NCI-H748 (cell line): ENCODE measurements at regions not wholly inside any gene's neighbourhood (a gene's known extent, or its start where the extent isn't known, plus 50 kb on each side); places are given as distances from the start of the nearest gene placed in this dataset.

Source experiments
- DNase-seq: peaks from one replicate; lab custom pipeline; 2025; ENCODE audit not compliant: unreplicated experiment; lab: John Stamatoyannopoulos, UW

DNA sequence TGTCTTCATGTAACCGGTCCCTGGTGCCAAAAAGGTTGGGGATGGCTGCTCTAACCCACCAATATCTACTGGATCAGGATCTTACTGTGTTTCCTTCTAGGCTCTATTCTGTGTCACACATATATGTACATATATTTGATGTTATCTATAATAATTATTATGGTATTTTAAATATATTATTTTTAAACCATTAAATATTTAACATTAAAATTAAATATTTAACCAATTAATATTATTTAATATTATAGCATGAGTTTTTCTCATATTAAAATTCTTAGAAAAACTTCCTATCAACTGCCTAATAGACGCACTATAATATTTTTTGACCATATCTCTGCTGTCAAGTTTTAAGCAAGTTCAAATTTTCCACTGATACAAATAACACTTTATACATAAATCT, 196.9 kb upstream of the PLET1 start:
- no peak for DNase-seq

DNA sequence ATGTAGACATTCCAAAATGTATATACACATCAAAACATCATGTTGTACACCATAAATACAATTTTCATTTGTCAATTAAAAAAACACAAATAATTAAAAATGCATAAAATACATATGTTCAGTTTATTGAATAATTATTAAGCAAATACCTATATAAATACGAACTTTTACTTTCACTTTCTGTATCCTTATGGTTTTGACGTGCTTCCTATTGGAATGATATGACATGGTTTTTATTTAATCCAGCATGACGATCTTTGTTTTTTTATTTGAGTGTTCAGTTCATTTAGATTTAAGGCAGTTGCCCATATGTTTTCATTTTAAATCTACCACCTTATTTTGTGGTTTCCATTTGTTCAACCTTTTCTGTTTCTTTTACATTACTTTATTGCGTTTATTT, 198.3 kb upstream of the PLET1 start:
- no peak for DNase-seq

DNA sequence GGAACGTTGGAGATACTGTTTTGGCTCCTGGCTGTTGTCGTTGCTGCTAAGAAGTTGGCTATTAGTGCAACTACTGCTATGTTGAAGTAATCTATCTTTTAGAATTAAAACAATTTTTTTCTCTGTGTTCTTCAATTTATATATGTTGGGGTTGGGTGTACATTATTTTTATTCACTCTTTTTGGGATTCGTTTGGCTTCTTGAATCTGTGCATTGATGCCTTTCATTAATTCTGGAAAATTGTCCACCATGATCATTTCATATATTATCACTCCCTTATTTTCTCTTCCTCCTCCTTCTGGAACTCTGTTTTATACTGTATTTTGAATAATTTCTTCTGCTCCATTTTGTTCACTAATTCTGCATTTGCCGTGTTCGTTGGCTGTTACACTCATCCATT, 199.5 kb upstream of the PLET1 start:
- no peak for DNase-seq

DNA sequence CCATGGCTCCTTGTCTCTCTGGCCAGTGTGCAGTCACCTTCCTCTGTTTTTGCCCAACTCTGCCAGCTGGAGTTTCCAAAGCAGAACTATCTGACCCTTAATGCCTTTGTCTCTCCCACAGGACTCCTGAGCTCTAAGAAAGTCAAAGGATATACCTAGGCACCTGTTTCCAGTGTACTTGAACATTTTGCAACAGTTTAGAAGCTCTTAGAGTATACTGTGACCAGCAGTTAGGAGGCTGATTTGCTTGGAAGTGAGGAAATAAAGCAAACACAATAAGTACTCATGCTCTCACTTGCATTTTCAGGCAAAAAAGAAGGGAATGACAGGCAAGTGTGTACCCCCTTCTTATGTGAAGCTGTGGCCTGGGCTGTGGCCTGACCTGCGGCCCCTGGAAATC, 204.3 kb upstream of the PLET1 start:
- DNase-seq = no peak

DNA sequence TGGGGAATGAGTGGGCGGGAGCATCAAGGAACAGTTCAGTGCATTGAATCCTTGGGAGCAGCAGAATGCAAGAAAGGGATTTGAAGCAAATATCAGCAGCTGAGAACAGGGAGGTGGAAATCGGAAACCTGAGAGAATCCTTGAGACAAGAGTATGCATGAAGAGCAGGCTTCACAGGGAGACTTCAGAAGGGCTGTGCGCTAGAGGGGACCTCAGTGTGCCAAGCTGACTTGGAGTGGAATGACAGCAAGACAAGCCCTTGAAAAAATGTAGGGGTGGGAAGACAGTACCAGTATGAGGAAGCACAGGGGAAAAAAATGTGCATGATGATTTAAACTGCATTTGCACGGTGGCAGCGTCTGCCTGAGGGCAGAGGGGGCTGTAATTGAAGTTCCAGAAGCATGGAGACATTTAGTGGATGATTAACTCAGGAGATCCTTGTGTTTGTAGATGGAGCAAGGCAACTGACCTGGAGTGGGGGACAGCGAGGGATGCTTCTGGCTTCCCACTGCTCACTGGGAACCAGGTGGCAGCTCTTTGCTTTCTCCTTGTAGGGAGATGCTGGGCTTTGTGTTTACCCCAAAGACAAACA, 204.9 kb upstream of the PLET1 start:
- DNase-seq = no peak

DNA sequence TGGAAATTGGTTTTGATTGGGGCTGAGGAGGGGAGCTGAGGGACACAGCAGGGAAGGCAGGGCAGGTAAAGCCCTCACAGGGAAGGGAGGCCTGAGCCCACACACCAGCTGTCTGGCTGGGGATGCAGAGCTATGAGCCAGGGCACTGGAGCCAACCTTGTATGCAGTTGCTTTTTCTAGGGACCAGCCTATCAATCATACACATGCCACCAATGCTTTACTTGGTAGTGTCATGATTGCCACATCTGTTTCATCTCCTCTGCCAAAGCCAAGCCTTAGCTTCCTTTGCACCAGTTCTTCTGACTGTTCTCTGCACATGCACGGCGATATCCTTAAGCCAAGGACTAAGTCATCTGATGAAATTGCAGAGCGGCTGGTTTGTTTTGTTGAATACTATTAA, 207.1 kb upstream of the PLET1 start:
- no peak for DNase-seq

DNA sequence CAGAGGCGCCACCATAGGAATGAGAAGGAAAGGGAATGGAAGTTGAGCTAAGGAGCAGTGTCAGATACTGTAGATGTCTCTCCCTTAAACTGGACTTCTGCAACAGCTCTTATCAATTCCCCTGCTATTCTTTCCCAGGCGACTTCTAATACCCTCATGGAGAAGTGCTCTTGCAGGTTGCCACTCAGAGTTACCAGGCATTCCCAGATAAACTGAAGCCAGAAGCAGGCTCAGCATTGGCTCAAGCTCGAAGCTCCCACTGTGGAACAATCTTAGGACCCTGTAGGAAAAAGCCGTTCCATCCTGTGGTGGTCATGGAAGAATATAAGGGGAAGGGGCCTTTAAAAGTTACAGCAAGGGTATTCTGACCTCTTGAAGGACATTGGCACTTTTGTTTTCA, 208.7 kb upstream of the PLET1 start:
- DNase-seq = no peak

DNA sequence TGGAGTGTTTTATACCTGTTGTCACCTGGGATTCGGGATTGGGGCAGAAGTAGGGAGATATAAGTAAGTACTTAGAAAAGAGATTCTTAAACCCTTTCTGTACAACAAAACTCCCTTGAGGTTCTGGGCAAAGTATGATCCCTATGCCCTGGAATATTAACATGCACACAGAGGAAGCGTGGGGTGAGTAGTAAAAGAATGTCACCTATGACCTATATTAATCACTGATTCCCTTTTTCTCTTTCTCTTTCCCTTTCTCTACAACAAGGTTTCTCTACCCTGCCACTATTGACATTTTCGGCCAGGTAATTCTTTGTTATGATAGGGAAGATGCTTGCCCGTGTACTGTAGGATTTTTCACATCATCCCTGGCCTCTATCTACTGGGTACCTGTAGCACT, 209.7 kb upstream of the PLET1 start:
- no peak for DNase-seq

DNA sequence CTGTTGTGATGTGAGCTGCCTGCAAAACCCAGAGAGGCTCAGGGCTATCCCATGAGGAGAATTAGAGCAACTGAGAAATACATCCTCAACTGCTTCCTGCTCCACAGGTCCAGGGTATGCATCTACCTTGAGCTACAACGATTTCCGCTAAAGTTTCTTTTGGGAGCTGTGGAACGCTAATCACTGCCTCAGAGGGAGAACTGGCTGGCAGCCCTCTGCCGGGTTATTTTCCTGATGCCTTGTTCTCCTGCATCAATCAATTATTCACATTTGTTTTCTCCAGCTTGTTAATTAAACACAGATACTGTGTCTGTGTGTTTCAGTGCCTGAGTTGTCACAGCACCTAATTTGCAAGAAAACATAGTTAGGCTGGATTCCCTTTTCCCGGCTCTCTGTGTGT, 211.1 kb upstream of the PLET1 start:
- DNase-seq = no peak

DNA sequence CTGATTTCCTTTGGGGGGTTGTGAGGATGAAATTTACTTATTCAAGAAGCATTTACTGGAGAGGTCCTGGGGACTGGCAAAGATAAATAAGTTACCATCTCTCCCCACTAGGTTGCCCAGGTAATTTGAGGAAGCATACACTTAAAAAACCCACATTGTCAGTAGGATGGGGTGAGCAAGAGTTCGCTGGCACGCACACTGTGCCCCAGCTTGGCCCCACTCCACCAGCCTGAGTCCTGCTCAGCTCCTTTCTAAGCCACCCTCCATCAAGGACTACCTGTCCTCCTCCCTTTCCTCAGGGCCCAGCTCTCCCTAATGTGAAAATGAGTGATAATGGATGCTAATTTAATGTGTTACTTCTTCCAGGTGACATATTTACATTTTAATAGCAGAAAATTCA, 216.5 kb upstream of the PLET1 start:
- no peak for DNase-seq

DNA sequence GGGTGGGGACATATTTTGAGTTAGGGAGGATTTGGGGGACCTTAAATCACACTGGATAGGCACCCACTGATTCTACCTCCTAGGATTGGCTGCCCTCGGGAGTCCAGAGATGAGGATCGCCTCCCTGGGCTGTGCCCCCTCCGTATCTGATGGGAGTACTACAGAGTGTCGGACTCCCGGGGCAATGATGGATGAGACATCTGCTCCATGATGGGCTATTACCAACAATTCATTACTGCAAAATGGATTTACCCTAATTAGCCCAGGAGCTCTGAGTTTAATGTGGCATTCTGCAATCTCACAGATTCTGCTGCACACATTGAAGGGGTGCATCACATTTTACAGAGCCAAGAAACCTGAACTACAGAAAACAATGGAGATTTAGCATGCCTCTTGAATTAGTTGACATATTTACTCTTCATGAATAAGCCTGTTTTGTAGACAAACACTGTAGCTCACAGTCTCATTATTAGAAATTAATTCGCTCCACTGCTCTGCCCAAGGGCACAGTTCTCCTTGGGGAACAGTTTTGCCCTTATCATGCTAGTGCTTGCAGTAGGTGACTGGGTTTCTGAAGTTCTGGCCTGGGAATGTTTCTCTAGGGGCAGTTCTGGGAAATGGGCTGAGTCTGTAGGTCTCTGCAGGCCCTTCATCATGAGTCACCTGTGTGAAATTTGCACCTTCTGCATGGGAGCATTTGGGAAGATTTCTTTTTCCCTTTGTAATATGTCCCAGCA, 217.1 kb upstream of the PLET1 start:
- DNase-seq = no peak

DNA sequence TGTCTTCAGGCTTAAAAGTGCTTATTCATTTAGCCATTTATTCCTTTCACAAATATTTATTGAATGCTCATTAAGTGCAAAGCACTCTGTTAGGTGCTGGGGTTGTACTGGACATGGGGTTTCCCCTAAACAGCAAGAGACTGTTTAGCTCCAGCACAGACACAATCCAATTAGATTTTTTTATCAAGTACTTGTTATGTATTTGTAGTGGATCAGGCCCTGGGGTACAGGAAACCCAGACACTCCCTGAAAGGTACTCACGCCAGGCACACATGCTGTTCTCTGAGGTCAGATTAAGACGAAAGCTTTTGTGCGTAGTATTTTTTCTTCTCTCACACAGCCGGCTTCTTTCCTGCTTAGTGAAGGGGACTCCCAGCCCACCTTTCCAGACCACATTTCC, 218.1 kb upstream of the PLET1 start:
- no peak for DNase-seq

DNA sequence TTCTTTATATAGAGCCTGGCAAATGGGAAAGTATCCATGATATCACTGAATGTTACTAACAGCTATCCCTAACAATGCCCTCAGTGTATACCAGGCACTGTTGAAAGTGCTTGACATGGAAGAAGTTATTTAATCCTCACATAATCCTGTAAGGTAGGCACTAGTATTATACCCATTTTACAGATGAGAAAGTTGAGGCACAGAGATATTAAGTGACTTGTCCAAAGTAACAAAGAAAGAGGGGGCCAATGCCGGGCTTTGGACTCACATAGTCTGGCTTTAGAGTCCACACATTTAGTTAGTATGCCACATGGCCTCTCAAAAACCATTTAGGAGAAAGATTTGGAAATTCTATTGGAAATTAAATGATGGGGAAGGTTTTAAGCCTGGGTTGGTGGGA, 220.8 kb upstream of the PLET1 start:
- no peak for DNase-seq

DNA sequence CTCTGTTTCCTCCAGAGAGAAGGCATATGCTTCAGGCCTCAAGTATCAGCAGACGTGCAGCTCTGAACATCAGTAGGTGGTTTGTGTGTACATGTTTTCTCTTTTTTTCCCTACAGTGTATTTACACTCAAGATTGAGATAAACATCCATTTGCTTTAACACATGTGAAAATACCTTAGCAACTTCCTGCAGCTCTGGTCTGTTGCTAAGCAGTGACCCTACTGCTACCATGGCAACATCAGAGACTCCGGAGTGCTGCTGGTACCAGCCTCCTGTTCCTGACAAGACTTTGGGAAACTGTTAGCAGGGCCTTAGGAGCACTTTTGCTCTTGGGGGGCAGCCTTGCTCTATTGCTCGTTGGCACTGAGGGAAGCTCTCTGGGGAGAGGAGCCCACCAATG, 221.2 kb upstream of the PLET1 start:
- peak; percentile 62 for DNase-seq

DNA sequence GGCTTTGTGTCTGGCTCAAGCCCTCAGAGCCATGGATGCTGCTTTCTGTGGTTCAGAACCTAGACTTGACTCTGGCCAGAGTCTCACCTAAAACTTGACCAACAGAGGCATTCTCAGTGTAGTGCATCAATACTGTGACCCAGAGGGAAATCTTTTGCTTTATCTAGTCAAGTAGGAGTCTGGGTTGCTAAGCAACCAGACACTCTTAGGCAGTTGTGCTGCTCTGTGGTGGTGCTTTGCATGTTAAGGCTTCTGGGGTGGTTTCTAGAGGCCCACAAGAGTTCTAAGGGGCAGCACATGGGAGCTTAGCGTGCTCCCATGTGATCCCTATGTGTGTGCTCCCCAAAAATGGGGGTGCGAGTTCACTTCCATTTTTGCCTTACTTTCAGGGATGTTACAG, 224.6 kb upstream of the PLET1 start:
- peak; percentile 34 for DNase-seq

DNA sequence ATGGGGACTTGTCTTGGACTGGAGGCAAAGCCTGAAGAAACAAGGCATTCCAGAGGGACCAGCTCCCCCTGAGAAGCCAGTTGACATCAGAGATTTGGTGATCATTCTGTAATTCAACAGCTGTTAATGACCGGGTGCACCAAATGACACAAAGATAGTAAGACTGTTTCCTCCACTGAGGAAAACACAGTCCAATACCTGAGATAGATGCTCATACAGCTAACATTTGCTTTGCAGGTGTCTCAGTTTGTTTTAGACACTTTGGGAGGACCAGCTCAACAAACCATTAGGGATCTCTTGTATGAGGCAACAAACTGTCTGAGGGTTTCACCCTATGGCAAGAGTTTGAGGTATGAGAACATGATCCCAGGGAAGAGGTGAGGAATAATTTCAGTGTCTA, 237.2 kb upstream of the PLET1 start:
- DNase-seq = no peak

DNA sequence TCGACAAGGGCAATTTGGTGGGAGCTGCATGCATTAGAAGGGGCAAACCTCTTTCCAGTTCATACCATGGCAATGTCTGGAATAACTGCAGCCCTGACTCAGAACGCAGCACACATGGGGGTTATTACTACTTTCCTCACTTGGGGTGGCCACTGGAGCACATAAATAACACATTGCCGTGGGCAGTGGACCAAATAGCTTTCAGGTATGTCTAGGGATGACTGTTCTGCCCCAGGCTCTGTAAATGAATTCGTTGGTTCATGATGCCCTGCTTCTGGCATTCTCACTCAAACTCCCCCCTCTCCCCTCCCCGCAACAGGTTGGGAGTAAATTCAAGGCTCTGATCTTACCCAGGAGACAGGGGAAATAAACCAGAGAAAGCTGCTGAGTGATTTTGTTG, 238.0 kb upstream of the PLET1 start:
- DNase-seq = no peak

DNA sequence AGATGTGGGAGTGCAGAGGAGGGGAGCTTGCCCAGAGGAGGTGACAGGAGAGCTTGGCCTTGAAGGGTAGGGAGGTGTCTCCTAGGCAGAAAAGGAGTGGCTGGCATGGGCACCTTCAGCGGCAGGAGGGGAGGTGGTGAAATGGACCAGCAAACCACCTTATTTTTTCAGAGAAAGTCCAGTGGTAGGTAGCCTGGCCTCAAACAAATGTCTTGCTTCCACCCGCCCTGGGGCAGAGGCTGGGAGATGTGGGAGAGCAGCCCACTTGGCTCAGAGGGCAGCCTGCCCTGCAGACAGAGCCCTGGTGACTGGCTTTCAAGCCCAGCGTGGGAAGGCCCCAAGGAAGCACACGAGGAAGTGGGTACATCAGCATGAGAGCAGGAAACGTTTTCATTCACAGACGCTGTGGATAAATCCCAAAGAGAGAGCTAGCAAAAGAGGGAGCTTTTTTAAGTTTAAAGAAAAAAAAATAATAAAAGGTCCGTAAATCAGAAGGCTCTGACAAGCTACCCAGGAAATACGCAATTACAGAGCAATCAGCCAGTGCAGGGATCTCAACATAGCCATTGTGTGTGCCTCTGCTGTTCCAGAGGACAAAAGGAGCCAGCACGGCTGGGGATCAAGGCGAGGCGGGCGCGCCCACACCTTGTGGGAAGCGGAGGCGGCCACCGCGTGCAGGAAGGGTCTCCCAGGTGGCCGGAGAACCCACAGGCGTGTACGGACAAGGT, 238.7 kb upstream of the PLET1 start:
- peak; percentile 83 for DNase-seq

DNA sequence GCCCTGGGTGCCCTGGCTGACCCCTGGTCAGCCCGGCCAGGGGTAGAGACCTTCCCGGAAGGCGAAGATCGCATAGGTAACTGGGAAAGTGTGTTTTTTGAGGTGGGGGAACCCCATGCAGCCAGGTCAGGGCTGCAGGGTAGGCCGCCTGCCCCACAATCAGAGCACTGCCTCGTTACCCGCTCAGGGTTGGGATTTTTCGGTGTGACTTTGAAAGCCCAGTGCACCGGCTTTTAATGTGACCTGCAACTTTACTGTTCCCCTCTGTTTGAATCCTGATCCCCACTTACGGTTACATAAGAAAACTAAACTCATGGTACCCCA, 239.2 kb upstream of the PLET1 start:
- no peak for DNase-seq

DNA sequence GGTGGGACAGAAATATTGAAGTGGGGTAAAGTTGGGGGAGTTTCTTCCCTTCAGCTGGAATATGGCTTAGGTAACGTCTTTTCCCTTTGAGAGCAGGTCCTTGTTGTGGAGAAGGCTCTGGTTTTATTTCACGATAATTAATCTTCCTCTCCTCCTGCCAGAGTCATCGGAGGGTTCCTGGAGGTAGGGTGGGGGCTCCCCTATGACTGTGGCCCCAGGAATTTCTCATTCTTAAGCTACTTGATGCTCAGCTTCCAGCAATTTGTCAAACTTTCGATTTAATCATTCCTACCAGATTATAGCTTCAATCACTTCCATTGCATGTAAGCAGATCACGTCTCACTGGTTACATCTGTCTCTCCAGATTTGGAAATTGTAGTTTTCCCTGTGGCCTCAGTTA, 242.8 kb upstream of the PLET1 start:
- no peak for DNase-seq

DNA sequence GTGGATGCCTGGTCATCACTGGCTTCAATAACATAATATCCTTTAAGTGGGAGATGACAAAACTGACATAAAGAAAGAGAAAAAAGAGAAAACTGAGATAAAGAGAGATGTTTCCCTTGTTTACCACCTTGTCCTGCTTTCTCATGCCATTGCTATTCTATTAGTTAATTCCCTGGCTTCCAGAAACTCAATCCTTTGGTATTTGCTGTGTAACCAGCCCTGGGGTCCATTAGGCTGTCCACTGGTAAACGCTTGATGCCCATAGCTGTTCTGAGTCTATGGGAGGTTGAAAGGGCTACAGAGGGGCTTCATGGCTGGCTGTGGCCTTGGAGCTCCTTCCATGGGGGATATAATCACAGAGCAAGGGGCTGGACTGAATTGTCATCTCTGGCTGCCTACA, 243.4 kb upstream of the PLET1 start:
- DNase-seq = no peak

DNA sequence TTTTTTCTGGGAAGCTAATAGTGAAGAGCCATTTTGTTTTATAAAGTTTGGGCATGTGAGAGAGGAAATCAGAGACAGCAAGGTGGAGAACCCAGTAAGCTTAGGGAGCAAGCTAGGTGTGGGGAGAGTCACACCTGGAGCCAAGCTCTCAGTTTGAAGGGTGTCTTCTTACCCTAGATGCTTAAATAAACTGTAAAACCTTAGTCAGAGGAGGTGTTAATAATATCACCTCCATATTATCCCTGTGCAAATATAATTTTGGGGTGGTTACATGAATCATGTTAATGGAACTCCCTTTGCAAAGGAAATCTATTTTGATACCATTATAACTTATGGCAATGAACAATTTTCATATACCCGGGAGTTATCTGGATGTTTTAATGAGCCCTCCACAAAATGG, 246.2 kb upstream of the PLET1 start:
- DNase-seq = no peak

DNA sequence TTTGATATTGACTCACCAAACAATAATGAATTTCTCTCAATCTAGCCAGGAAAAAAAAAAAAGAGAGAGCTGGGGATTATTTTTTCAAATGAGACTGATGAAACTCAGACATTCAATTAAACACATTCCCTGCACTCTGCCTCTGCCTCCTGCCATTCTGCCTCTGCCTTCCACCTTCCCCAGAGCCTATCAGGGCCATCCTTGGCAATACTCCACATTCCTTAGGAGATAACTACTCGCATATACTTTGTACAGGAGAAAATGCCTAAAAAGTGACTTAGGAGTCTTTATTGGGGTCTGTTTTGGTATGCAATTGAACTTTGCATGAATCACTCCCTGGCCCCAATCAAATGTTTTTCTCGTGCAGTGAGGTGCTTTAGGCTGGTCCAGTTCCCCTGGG, 246.6 kb upstream of the PLET1 start:
- no peak for DNase-seq
